ENCODE measurements at regions not wholly inside any gene's neighbourhood (a gene's known extent, or its start where the extent isn't known, plus 50 kb on each side); places are given as distances from the start of the nearest gene placed in this dataset.

DNA sequence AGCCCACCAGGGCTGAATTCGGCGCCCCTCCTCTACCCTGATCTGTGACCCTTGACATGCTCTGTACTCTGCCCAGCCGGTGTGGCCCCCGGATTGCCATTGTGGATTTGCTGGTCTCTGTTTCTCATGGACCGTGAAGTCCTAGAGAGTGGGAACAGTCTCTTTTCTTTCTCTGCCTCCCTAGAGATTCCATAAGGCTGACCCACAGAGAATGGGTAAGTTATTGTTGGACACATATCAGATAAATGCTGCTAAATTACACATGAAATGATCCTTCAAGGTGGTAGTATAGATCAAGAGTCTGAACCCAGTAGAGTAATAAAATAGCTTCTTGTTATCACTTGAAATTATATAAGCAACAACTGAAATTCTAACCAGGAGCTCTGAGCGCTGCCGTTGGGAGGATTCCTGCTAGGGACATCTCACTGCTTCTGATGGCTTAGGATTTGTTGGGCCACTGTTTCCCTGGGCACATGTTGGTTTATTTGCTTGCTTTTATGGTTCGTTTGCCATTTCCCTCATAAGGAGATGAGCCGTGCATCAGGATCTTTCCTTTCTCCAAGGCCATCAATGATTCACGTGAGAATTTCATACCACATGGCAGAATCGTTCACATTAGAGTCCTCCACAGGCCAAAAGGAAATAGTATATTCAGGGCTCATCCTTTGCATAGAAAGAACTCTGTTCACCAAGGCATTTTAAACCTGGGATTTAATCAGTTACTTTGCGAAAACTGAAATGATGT is 111.9 kb downstream of the ZBTB18 start:
- Mint-ChIP-seq H3K27me3 (ENCODE audit: insufficient read depth) (no peaks in the 10 kb centered on the region), H3K36me3 (ENCODE audit: low read depth) (no peaks in the 10 kb centered on the region), H3K27ac (no peak overlapping the region), H3K4me3 (no peak overlapping the region), H3K9me3 (no peaks in the 10 kb centered on the region), H3K4me1 (ENCODE audit: low read depth) (no peaks in the 10 kb centered on the region)
- intact Hi-C loops (cut with micrococcal nuclease), result no loop called here
- no peak for DNase-seq (ENCODE audit: low spot score)

DNA sequence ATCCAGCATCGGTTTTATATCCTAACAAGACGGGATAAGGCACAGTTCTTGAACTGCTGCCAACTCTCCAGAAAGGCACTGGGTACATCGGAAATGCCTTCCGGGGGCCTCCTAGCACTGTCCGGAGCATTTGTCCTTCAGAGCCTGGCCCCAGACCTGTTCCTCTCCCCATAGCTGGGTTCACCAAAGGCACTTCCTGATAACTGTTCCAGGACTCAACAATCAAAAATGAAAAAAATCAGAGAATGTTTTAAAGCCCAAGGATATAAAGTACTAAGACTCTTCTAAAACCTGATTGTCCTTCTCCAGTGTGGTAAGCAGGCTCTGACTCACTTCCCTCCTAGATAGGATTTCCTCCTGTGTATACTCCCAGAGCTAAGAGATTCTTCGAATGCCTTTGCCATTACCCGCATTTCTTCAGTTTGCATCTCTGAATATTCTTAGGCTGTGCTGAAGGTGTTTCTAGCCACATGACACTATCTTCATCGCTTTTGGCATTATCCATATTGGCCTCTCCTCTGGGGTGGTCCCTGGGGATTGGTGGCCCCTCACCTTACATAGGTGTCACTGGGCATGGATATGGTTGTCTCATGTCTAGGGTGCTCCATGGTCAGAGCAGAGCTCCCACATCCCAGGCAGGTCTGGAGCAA is 112.9 kb downstream of the ZBTB18 start:
- Mint-ChIP-seq H3K4me3 (no peak overlapping the region), H3K27me3 (ENCODE audit: insufficient read depth) (no peaks in the 10 kb centered on the region), H3K4me1 (ENCODE audit: low read depth) (no peaks in the 10 kb centered on the region), H3K27ac (no peak overlapping the region), H3K36me3 (ENCODE audit: low read depth) (no peaks in the 10 kb centered on the region), H3K9me3 (no peaks in the 10 kb centered on the region)
- intact Hi-C loops (cut with micrococcal nuclease), result no loop called here
- no peak for DNase-seq (ENCODE audit: low spot score)

DNA sequence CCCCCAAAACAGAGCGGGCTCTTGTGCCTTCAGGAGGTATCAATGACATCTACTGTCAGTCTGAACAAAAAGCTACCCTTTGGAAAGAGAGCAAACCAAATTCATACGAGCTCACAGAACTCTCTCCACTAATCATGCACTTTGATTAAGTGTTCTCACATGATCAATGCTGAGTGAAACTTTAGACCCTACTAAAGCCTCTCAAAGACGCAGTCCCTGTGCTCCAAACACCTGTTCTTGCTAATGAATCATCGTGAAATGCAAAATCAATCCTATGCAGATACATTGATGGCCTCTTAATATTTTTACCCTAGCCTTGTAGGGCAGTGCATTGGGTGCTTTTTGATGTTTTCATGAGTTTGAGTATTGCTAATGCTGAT is 113.4 kb downstream of the ZBTB18 start:
- Mint-ChIP-seq H3K4me1 (ENCODE audit: low read depth) (no peaks in the 10 kb centered on the region), H3K4me3 (no peak overlapping the region), H3K9me3 (no peaks in the 10 kb centered on the region), H3K27me3 (ENCODE audit: insufficient read depth) (no peaks in the 10 kb centered on the region), H3K36me3 (ENCODE audit: low read depth) (no peaks in the 10 kb centered on the region), H3K27ac (no peak overlapping the region)
- intact Hi-C loops (cut with micrococcal nuclease), result no loop called here
- DNase-seq (ENCODE audit: low spot score), result no peak

DNA sequence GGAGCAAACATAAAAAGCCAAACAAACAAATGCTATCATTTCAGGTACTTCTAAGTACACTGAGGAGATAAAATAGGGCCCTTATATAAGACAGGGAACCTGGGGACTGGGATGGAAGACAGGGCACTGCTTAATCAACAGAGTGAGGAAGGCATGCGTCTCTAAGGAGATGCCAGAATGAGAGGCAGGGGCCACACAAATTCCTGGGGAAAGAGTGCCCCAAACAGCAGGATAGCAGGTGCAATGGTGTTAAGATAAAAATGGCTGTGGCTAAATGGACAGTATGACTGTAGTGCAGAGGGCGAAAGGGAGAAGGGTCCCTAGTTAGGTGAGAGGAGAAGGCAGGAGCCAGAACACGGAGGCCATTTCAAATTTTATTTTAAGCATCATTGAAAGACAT is 113.9 kb downstream of the ZBTB18 start:
- Mint-ChIP-seq H3K4me3 (no peak overlapping the region), H3K27ac (no peak overlapping the region), H3K9me3 (no peaks in the 10 kb centered on the region), H3K36me3 (ENCODE audit: low read depth) (no peaks in the 10 kb centered on the region), H3K4me1 (ENCODE audit: low read depth) (no peaks in the 10 kb centered on the region), H3K27me3 (ENCODE audit: insufficient read depth) (no peaks in the 10 kb centered on the region)
- DNase-seq (ENCODE audit: low spot score), result no peak
- intact Hi-C loops (cut with micrococcal nuclease), result no loop called here

DNA sequence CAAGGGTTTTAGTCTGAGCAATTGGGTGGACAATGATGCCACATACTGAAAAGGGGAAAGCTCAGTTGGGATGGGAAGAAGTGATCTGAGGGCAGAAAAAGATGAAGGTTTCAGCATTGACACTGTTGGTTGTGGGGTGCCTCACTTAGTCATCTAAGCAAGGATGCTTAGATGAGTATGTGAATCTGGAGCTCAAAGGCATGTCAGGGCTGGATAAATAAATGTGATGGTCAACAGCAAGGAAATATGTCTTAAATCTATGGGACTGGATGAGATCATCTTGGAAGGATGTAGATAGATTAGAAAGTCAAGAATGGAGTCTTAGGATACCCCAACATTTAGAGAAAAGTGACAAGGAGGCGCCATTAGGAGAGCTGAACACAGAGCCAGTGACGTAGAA is 114.6 kb downstream of the ZBTB18 start:
- H3K27me3 Mint-ChIP-seq (ENCODE audit: insufficient read depth), result no peaks in the 10 kb centered on the region
- H3K36me3 Mint-ChIP-seq (ENCODE audit: low read depth), result no peaks in the 10 kb centered on the region
- H3K9me3 Mint-ChIP-seq, result no peaks in the 10 kb centered on the region
- intact Hi-C loops (cut with micrococcal nuclease), result no loop called here
- DNase-seq (ENCODE audit: low spot score), result no peak
- H3K4me3 Mint-ChIP-seq, result no peak overlapping the region
- no peak overlapping the region for H3K27ac Mint-ChIP-seq
- no peaks in the 10 kb centered on the region for H3K4me1 Mint-ChIP-seq (ENCODE audit: low read depth)

DNA sequence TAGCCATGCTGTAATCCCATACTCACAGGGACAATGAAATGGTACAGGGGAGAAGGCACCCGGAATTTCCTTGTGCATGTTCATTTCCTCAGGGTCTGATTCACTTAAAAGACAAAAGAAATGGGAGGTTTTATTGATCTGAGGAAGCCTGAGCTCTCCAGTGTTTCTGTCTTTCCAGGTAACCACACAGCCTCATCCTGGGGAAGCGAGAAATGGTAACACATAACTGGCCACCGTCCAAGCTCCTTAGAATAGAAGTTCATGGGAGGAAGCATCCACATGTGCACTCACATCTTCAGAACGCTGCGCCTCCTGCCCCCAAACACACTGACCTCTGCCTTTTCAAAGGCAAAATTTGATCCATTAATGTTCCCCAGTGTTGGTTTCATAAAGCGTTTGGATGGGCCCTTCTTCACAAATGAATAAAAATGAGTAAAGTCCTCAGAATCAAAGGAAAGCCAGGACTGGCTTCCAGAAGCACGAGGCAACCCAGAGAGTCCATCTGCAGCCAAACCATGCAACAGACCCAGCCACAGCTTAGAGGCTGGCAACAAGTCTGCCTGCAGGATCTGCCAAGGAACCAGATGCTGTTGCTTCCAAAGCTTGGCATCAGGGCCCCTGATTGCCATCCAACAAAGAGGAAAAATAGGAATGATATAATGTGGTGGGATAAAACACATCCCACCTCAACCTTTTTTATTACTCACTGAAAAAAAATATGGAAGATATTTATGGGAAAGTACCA is 120.3 kb downstream of the ZBTB18 start:
- no peaks in the 10 kb centered on the region for H3K36me3 Mint-ChIP-seq (ENCODE audit: low read depth)
- no peaks in the 10 kb centered on the region for H3K4me1 Mint-ChIP-seq (ENCODE audit: low read depth)
- DNase-seq (ENCODE audit: low spot score), result no peak
- H3K27me3 Mint-ChIP-seq (ENCODE audit: insufficient read depth), result no peaks in the 10 kb centered on the region
- H3K9me3 Mint-ChIP-seq, result no peaks in the 10 kb centered on the region
- intact Hi-C loops (cut with micrococcal nuclease), result no loop called here
- H3K27ac Mint-ChIP-seq, result no peak overlapping the region
- H3K4me3 Mint-ChIP-seq, result no peak overlapping the region

DNA sequence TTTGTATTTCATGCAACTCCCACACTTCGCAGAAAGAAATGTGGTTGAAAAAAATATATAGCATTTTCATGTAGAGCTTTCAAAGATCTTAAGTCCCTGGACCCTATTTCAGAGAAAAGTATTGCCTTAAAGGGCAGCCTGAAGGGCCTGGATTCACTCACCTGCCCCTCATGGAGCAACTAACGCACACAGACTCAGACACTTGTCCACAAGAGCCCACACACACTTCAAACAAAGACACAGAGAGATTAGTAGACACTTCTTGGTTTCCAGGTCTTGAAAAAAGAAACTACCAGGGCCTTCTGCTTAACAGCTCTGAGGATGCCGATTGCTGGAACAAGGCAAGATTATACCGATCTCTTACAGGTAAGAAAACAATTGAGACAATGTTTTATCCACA is 122.2 kb downstream of the ZBTB18 start:
- intact Hi-C loops (cut with micrococcal nuclease), result no loop called here
- no peak overlapping the region for H3K27ac Mint-ChIP-seq
- no peaks in the 10 kb centered on the region for H3K9me3 Mint-ChIP-seq
- H3K4me1 Mint-ChIP-seq (ENCODE audit: low read depth), result no peaks in the 10 kb centered on the region
- no peaks in the 10 kb centered on the region for H3K27me3 Mint-ChIP-seq (ENCODE audit: insufficient read depth)
- H3K4me3 Mint-ChIP-seq, result no peak overlapping the region
- no peaks in the 10 kb centered on the region for H3K36me3 Mint-ChIP-seq (ENCODE audit: low read depth)
- no peak for DNase-seq (ENCODE audit: low spot score)

DNA sequence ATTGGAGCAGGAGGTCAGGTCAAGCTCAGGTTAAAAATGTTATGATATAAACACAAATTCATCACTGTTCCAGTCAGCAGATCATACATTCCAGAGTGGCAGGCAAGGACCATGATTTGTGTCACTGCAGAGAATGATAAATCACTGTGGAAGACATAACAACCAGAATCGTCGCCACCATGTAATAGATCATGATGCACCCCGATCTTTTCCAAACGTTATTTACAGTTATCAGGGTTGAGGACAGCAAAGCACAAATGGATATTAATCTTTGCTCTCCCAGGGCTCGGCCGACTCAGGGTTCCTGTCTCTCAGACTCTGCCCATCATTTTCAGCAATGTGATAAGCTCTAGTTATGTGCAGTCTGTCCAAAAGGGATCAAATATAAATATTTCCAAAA is 122.7 kb downstream of the ZBTB18 start:
- Mint-ChIP-seq H3K27ac (no peak overlapping the region), H3K9me3 (no peaks in the 10 kb centered on the region), H3K36me3 (ENCODE audit: low read depth) (no peaks in the 10 kb centered on the region), H3K4me3 (no peak overlapping the region), H3K27me3 (ENCODE audit: insufficient read depth) (no peaks in the 10 kb centered on the region), H3K4me1 (ENCODE audit: low read depth) (no peaks in the 10 kb centered on the region)
- no peak for DNase-seq (ENCODE audit: low spot score)
- intact Hi-C loops (cut with micrococcal nuclease), result no loop called here

DNA sequence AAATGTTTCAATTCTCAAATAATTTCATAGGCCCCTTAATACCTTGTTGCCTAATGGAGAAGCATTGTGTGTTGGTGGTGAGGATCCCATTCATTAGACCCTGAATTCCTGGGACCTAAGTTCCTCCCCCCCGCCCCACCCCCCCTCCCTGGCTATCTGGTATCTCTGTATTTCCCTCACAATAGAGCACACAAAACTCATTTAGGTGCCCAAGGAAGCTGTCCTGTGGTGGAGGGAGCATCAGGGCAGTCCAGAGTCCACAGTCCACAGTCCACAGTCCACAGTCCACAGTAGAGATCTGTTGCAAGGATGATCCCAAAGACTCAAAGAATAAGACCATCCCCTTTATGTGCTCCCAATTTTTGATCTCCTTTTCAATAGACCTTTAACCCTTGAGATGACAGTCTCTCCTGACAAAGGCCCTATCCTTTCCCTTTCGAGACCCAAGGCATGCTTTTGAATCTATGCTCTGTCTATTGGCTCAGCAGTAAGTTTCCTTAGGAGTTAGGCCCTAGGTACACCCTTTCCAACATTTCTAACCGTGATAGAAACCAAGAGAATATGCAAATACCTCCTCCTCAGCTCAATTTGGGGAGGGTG is 123.9 kb downstream of the ZBTB18 start:
- Mint-ChIP-seq H3K9me3 (no peaks in the 10 kb centered on the region), H3K36me3 (ENCODE audit: low read depth) (no peaks in the 10 kb centered on the region), H3K27me3 (ENCODE audit: insufficient read depth) (no peaks in the 10 kb centered on the region), H3K4me1 (ENCODE audit: low read depth) (no peaks in the 10 kb centered on the region), H3K27ac (no peak overlapping the region), H3K4me3 (no peak overlapping the region)
- no peak for DNase-seq (ENCODE audit: low spot score)
- intact Hi-C loops (cut with micrococcal nuclease), result no loop called here

DNA sequence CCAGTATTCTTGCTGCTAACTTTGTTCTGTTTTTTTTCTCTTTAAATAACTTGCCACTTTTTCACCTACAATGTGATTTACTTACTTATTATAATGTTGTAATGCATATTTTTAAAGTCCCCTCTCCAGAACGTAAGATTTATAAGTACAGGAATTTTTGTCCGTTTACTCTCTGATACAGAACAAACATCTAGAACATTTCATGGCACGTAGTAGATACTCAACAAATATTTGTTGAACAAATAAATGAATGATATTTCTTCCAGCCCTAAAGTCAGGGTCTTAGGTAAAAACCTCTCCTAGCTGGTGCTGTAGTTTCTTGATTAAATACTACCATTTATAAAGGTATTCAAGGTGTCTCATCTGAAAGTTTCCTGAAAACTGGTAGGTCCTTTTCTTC is 125.1 kb downstream of the ZBTB18 start:
- Mint-ChIP-seq H3K27ac (no peak overlapping the region), H3K4me3 (no peak overlapping the region), H3K36me3 (ENCODE audit: low read depth) (no peaks in the 10 kb centered on the region), H3K27me3 (ENCODE audit: insufficient read depth) (no peaks in the 10 kb centered on the region), H3K4me1 (ENCODE audit: low read depth) (no peaks in the 10 kb centered on the region), H3K9me3 (no peaks in the 10 kb centered on the region)
- no peak for DNase-seq (ENCODE audit: low spot score)
- intact Hi-C loops (cut with micrococcal nuclease), result no loop called here

DNA sequence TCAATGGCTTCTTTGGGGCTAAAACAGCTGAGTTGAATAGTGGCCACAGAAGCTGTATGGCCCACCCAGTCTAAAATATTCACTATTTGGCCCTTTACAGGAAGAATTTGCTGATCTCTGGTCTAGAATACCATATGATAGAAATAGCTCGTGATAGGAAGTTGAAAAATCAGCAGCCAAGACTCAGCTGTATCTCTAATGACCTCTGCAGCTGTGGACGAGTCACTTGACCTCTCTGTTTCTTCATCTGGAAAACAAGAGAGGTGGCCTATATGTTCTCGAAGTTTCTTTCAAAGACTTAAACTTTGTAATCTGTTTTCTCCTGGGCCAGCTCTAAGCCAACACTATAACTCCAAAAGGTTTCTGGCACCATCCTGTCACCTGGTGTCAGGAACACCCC is 129.2 kb downstream of the ZBTB18 start:
- no peak overlapping the region for H3K4me3 Mint-ChIP-seq
- no peak for DNase-seq (ENCODE audit: low spot score)
- H3K4me1 Mint-ChIP-seq (ENCODE audit: low read depth), result no peaks in the 10 kb centered on the region

DNA sequence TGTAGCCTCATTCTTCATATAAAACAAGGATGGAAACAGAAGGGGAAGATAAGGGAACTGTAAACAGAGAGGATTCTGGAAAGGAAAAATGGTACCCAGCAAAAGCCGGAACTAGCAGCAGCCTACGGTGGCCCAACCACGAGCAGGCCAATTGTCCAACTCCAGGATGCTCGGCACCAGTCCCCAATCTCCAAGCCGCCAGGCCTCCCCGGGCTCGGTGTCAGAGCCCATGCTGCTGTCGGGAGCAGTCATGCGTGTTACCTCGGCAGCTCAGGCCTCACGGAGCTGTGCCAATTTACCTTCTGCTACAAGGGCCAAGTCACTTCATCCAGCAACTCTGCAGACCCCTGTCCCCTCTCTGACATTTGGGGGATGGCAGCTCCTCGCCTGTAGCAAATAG is 130.8 kb downstream of the ZBTB18 start:
- no peak for DNase-seq (ENCODE audit: low spot score)
- intact Hi-C loops (cut with micrococcal nuclease), result no loop called here
- Mint-ChIP-seq H3K9me3 (no peaks in the 10 kb centered on the region), H3K27ac (no peak overlapping the region), H3K27me3 (ENCODE audit: insufficient read depth) (no peaks in the 10 kb centered on the region), H3K36me3 (ENCODE audit: low read depth) (no peaks in the 10 kb centered on the region), H3K4me3 (no peak overlapping the region), H3K4me1 (ENCODE audit: low read depth) (no peaks in the 10 kb centered on the region)

More for the DNA sequence above, 129.2 kb downstream of the ZBTB18 start:
- Mint-ChIP-seq H3K36me3 (ENCODE audit: low read depth) (no peaks in the 10 kb centered on the region), H3K9me3 (no peaks in the 10 kb centered on the region), H3K27ac (no peak overlapping the region), H3K27me3 (ENCODE audit: insufficient read depth) (no peaks in the 10 kb centered on the region)
- intact Hi-C loops (cut with micrococcal nuclease), result no loop called here

DNA sequence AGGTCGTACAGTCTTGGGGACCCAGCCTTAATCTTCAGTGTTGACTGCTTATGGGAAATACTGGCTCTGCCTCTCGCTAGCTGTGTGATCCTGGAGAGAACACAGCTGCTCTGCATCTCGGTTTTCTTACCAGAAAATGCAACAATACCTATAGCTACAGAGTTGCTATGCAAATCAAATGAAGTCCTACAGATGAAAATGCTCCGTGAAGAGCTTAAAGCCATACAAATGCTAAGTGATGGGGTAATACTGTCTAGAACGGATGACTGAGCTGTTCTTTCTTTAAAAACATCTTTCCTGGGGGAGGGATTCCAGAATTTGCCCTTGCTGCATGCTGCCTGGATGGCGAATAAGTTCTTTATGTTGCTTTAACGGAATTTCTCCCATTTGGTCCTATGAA is 132.0 kb downstream of the ZBTB18 start:
- H3K4me1 Mint-ChIP-seq (ENCODE audit: low read depth), result no peaks in the 10 kb centered on the region
- H3K36me3 Mint-ChIP-seq (ENCODE audit: low read depth), result no peaks in the 10 kb centered on the region
- H3K27ac Mint-ChIP-seq, result no peak overlapping the region
- H3K4me3 Mint-ChIP-seq, result no peak overlapping the region
- H3K27me3 Mint-ChIP-seq (ENCODE audit: insufficient read depth), result no peaks in the 10 kb centered on the region
- no peaks in the 10 kb centered on the region for H3K9me3 Mint-ChIP-seq
- DNase-seq (ENCODE audit: low spot score), result no peak
- intact Hi-C loops (cut with micrococcal nuclease), result no loop called here
